Endothelial cell (in vitro differentiated cells): ENCODE measurements at regions not wholly inside any gene's neighbourhood (a gene's known extent, or its start where the extent isn't known, plus 50 kb on each side); places are given as distances from the start of the nearest gene placed in this dataset.
"Not testable (repeated sequence)": the region's sequence is repeated elsewhere in the genome, so short reads cannot be mapped to it uniquely, and the experiment has no call there.

Source experiments
- DNase-seq: peaks from one replicate; pipeline ENCODE4 v3.0.0; 2021; ENCODE audit warnings: low spot score
- H3K27ac Mint-ChIP-seq: one replicate; pipeline ENCODE4 v1.8.0; 2021; ENCODE audit warnings: mixed read lengths, inconsistent platforms; ENCODE audit not compliant: unreplicated experiment
- H3K27me3 Mint-ChIP-seq: one replicate; pipeline ENCODE4 v1.8.0; 2021; ENCODE audit warnings: mild to moderate bottlenecking, moderate library complexity, mixed read lengths, inconsistent platforms; ENCODE audit not compliant: unreplicated experiment
- H3K36me3 Mint-ChIP-seq: one replicate; pipeline ENCODE4 v1.8.0; 2021; ENCODE audit warnings: mild to moderate bottlenecking, low read depth, mixed read lengths, inconsistent platforms; ENCODE audit not compliant: unreplicated experiment
- H3K4me1 Mint-ChIP-seq: one replicate; pipeline ENCODE4 v1.8.0; 2021; ENCODE audit warnings: mild to moderate bottlenecking, mixed read lengths, inconsistent platforms; ENCODE audit not compliant: unreplicated experiment
- H3K4me3 Mint-ChIP-seq: one replicate; pipeline ENCODE4 v1.8.0; 2021; ENCODE audit warnings: mild to moderate bottlenecking, mixed read lengths, inconsistent platforms; ENCODE audit not compliant: unreplicated experiment
- H3K9me3 Mint-ChIP-seq: one replicate; pipeline ENCODE4 v1.8.0; 2021; ENCODE audit warnings: mixed read lengths, inconsistent platforms; ENCODE audit not compliant: unreplicated experiment
- TF ChIP-seq, protein P1 (sequence below): fragments of 200-600 bp; sonication (generic); IDR thresholded peaks from one replicate; pipeline ENCODE4 v1.5.0; 2021; ENCODE audit warnings: antibody characterized with exemption; ENCODE audit not compliant: unreplicated experiment

DNA sequence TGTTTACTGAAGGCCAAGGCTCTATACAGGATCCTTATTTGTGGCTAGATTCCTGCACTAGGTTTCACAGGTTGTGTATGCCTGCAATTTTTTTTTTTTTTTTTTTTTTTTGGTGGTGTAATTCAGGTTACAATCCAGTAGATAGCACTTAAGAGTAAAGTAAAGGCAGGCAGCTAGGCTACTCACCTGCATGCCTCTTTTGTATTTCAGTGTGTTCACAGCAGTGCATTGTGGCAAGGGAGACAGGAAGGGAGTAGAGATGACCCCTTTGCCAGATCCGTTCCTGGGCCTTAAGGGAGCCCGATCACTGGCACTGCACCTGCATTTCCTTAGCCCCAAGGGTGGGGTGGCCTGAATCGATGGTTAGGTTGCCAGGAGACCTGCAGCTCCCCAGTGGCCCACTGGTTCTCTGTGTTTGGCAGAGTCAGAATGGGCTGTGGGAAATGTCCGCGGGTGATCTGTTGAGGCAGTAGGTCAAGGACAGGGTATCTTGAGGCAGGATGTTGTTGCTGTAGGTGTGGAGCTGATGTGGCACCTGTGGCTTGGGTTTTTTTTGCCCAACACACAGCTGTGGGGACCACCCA lies 374.9 kb upstream of the AADAT start:
- Mint-ChIP-seq H3K36me3 (no peaks in the 10 kb centered on the region), H3K4me1 (no peaks in the 10 kb centered on the region), H3K4me3 (no peak overlapping the region), H3K27me3 (no peaks in the 10 kb centered on the region), H3K27ac (no peak overlapping the region), H3K9me3 (no peaks in the 10 kb centered on the region)
- TF ChIP-seq, protein P1, sequence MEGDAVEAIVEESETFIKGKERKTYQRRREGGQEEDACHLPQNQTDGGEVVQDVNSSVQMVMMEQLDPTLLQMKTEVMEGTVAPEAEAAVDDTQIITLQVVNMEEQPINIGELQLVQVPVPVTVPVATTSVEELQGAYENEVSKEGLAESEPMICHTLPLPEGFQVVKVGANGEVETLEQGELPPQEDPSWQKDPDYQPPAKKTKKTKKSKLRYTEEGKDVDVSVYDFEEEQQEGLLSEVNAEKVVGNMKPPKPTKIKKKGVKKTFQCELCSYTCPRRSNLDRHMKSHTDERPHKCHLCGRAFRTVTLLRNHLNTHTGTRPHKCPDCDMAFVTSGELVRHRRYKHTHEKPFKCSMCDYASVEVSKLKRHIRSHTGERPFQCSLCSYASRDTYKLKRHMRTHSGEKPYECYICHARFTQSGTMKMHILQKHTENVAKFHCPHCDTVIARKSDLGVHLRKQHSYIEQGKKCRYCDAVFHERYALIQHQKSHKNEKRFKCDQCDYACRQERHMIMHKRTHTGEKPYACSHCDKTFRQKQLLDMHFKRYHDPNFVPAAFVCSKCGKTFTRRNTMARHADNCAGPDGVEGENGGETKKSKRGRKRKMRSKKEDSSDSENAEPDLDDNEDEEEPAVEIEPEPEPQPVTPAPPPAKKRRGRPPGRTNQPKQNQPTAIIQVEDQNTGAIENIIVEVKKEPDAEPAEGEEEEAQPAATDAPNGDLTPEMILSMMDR, result no peak
- DNase-seq, result no peak

DNA sequence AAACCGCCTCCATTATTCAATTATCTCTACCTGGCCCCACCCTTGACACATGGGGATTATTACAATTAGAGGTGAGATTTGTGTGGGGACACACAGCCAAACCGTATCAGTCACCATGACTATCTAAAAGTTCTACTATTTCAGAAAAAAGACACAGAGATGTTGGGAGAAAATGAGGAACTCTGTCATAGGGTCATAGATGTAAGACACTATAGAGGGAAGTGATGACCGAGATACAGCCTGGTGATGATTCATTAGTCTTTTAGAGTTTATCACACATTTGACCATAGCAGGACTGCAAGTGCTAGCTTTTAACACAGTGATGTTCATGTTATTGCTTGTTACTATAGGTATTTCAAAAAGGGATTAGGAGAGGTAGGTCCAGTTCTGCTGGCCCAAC lies 357.0 kb upstream of the AADAT start:
- H3K4me1 Mint-ChIP-seq, result no peaks in the 10 kb centered on the region
- no peak overlapping the region for H3K4me3 Mint-ChIP-seq
- H3K9me3 Mint-ChIP-seq, result no peaks in the 10 kb centered on the region
- no peaks in the 10 kb centered on the region for H3K36me3 Mint-ChIP-seq
- H3K27ac Mint-ChIP-seq, result no peak overlapping the region
- no peak for DNase-seq
- TF ChIP-seq, protein P1, result no peak
- H3K27me3 Mint-ChIP-seq, result no peaks in the 10 kb centered on the region

DNA sequence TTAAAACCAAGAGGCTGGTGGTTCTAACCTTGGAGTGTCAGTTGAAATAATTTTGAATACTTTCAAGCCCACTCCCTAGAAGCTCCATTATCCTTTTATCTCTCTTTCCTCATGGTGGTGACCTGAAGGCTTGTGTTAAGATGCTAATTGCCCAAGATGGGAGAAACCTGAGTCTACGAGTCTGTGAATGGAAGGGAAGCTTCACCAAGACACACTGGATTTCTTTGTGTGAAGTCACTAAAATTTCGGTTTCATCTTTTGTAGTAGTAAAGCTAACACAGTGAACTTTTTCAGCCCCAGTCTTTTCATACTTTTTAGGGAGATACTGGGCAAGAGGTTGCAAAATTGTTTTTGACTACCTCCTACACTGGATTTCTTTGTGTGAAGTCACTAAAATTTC lies 351.4 kb upstream of the AADAT start:
- H3K36me3 Mint-ChIP-seq, H3K27ac Mint-ChIP-seq, H3K27me3 Mint-ChIP-seq, H3K4me3 Mint-ChIP-seq, DNase-seq, H3K9me3 Mint-ChIP-seq, H3K4me1 Mint-ChIP-seq: not testable (repeated sequence)

DNA sequence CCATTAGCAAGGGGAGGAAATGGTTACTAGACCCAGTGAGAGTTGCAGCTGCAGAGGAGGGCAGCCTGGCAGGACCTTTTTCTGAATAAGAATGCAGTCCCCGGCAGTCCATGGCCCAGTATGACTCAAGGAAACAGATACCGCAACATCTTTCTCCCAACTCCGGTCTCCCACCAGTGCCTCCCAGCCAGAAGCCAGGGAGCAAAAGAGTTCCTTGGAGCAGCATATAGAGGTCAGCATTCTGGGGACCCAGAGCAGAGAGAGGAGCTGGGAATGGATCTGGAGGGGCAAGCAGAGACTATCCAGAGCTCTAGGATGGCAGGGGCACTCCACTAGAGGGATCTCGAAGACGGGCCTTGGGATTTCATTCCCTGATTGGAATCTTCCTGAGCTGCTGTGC lies 339.2 kb upstream of the AADAT start:
- Mint-ChIP-seq H3K27ac (no peak overlapping the region), H3K9me3 (no peaks in the 10 kb centered on the region), H3K4me3 (no peak overlapping the region), H3K36me3 (no peaks in the 10 kb centered on the region), H3K4me1 (no peaks in the 10 kb centered on the region), H3K27me3 (no peaks in the 10 kb centered on the region)
- TF ChIP-seq, protein P1, result no peak
- DNase-seq, result no peak

DNA sequence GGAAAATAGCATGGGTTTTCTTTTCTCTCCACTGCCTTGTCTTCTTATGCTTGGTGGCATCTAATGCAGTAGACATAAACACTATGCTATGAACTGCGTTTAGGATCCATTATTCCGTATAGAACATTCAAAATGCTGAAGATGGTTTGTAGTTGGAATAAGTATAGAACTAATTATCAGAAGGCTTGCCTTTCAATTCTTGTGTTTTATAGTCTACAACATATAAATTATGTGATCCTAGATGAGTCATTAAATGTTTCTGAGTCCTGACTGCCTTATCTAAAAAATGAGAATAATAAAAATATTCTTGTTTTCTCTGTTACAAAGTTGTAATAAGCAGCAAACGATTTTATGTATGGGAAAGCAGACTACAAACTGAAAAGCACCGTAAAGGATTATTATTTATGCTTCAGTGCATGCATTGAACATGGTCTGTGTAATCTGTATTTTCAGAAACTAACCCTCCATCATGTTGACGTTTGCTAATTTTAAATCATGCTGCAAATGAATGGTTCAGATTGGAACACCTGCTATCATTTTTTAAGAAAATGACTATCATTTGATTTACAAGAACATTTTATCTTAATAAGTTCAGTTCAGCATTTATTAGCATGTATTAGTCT lies 335.9 kb upstream of the AADAT start:
- DNase-seq, result no peak
- H3K27ac Mint-ChIP-seq, result no peak overlapping the region
- H3K4me3 Mint-ChIP-seq, result no peak overlapping the region
- H3K4me1 Mint-ChIP-seq, result no peaks in the 10 kb centered on the region
- TF ChIP-seq, protein P1, result no peak
- peaks cover 1% of the 10 kb centered on the region for H3K27me3 Mint-ChIP-seq
- H3K36me3 Mint-ChIP-seq, result no peaks in the 10 kb centered on the region
- H3K9me3 Mint-ChIP-seq, result no peaks in the 10 kb centered on the region
